ENCODE measurements at regions not wholly inside any gene's neighbourhood (a gene's known extent, or its start where the extent isn't known, plus 50 kb on each side); places are given as distances from the start of the nearest gene placed in this dataset.

GRCh38 chr13:59546178-59546577 is 617.5 kb downstream of the DIAPH3 start:
- H2AFZ ChIP-seq (ENCODE audit: low read length): no peak overlapping the region
- no peak for TF ChIP-seq EZH2phosphoT487 (IDR thresholded peaks at IDR 0.05; ENCODE audit: low read length)
- no peak for TF ChIP-seq EZH2 (optimal IDR thresholded peaks at IDR 0.05; ENCODE audit: low read depth, low read length)
- no peak for TF ChIP-seq CTCF (IDR thresholded peaks at IDR 0.05; ENCODE audit: low read length)
- H3K9me2 ChIP-seq (replicated peaks; ENCODE audit: insufficient read depth, low read length): no peaks in the 10 kb centered on the region
- no peaks in the 10 kb centered on the region for H3K4me1 ChIP-seq (ENCODE audit: low read length)
- no peaks in the 10 kb centered on the region for H4K20me1 ChIP-seq (ENCODE audit: insufficient read depth, low read length)
- H3K9ac ChIP-seq (ENCODE audit: low read length): no peak overlapping the region
- H3K36me3 ChIP-seq (replicated peaks; ENCODE audit: insufficient read depth, low read length): no peaks in the 10 kb centered on the region
- no peaks in the 10 kb centered on the region for H3K79me2 ChIP-seq (ENCODE audit: low read length)
- no peaks in the 10 kb centered on the region for H3F3A ChIP-seq (ENCODE audit: insufficient read depth, low read length)
- no peaks in the 10 kb centered on the region for H3K9me3 ChIP-seq (replicated peaks; ENCODE audit: insufficient read depth, low read length)
- DNase-seq: no peak
- no peaks in the 10 kb centered on the region for H3K27me3 ChIP-seq (replicated peaks; ENCODE audit: insufficient read depth, low read length)
- no peak overlapping the region for H3K4me3 ChIP-seq (ENCODE audit: low read length)
- H3K4me2 ChIP-seq (ENCODE audit: low read depth, low read length): no peak overlapping the region
- no peak overlapping the region for H3K27ac ChIP-seq (ENCODE audit: low read length)

DNA sequence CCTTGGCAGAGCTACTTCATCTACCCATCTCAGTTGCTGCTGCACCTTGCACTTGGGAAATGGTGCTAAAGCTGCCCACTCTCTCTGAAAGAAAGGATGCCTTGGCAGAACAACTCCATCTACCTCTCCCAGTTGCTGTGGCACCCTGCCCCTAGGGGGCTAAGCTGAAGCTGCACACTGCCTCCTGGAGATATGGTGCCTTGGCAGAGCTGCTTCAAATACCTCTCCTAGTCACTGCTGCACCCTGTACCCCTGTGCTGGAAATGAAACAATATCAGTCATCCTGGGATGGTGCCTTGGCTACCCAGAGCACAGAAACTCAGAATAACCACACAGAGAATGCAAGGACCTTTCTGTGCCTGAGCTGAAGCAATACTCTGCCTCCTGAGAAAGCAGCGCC is 615.8 kb downstream of the DIAPH3 start:
- Histone ChIP-seq H3K27ac (ENCODE audit: low read length) (no peak overlapping the region), H3K4me2 (ENCODE audit: low read depth, low read length) (no peak overlapping the region), H3K4me3 (ENCODE audit: low read length) (no peak overlapping the region), H4K20me1 (ENCODE audit: insufficient read depth, low read length) (no peaks in the 10 kb centered on the region), H3K9me3 (replicated peaks; ENCODE audit: insufficient read depth, low read length) (no peaks in the 10 kb centered on the region), H3K79me2 (ENCODE audit: low read length) (no peaks in the 10 kb centered on the region), H3K9me2 (replicated peaks; ENCODE audit: insufficient read depth, low read length) (no peaks in the 10 kb centered on the region), H3K9ac (ENCODE audit: low read length) (no peak overlapping the region), H3K27me3 (replicated peaks; ENCODE audit: insufficient read depth, low read length) (no peaks in the 10 kb centered on the region), H3F3A (ENCODE audit: insufficient read depth, low read length) (no peaks in the 10 kb centered on the region), H3K36me3 (replicated peaks; ENCODE audit: insufficient read depth, low read length) (no peaks in the 10 kb centered on the region), H2AFZ (ENCODE audit: low read length) (no peak overlapping the region), H3K4me1 (ENCODE audit: low read length) (no peaks in the 10 kb centered on the region)
- DNase-seq: no peak
- no peak for TF ChIP-seq EZH2 (optimal IDR thresholded peaks at IDR 0.05; ENCODE audit: low read depth, low read length)
- TF ChIP-seq EZH2phosphoT487 (IDR thresholded peaks at IDR 0.05; ENCODE audit: low read length): no peak
- no peak for TF ChIP-seq CTCF (IDR thresholded peaks at IDR 0.05; ENCODE audit: low read length)

GRCh38 chr13:59562924-59563323 is 600.8 kb downstream of the DIAPH3 start:
- TF ChIP-seq EZH2phosphoT487 (IDR thresholded peaks at IDR 0.05; ENCODE audit: low read length) (no peak), EZH2 (optimal IDR thresholded peaks at IDR 0.05; ENCODE audit: low read depth, low read length) (no peak), CTCF (IDR thresholded peaks at IDR 0.05; ENCODE audit: low read length) (no peak)
- H3K4me1 ChIP-seq (ENCODE audit: low read length): no peaks in the 10 kb centered on the region
- H3K4me3 ChIP-seq (ENCODE audit: low read length): no peak overlapping the region
- H3F3A ChIP-seq (ENCODE audit: insufficient read depth, low read length): no peaks in the 10 kb centered on the region
- H3K27ac ChIP-seq (ENCODE audit: low read length): no peak overlapping the region
- no peaks in the 10 kb centered on the region for H3K36me3 ChIP-seq (replicated peaks; ENCODE audit: insufficient read depth, low read length)
- no peak overlapping the region for H3K4me2 ChIP-seq (ENCODE audit: low read depth, low read length)
- no peaks in the 10 kb centered on the region for H3K27me3 ChIP-seq (replicated peaks; ENCODE audit: insufficient read depth, low read length)
- H3K79me2 ChIP-seq (ENCODE audit: low read length): no peaks in the 10 kb centered on the region
- H4K20me1 ChIP-seq (ENCODE audit: insufficient read depth, low read length): no peaks in the 10 kb centered on the region
- H2AFZ ChIP-seq (ENCODE audit: low read length): no peak overlapping the region
- no peaks in the 10 kb centered on the region for H3K9me3 ChIP-seq (replicated peaks; ENCODE audit: insufficient read depth, low read length)
- no peaks in the 10 kb centered on the region for H3K9me2 ChIP-seq (replicated peaks; ENCODE audit: insufficient read depth, low read length)
- no peak overlapping the region for H3K9ac ChIP-seq (ENCODE audit: low read length)
- no peak for DNase-seq
